ENCODE measurements at regions not wholly inside any gene's neighbourhood (a gene's known extent, or its start where the extent isn't known, plus 50 kb on each side); places are given as distances from the start of the nearest gene placed in this dataset.

DNA sequence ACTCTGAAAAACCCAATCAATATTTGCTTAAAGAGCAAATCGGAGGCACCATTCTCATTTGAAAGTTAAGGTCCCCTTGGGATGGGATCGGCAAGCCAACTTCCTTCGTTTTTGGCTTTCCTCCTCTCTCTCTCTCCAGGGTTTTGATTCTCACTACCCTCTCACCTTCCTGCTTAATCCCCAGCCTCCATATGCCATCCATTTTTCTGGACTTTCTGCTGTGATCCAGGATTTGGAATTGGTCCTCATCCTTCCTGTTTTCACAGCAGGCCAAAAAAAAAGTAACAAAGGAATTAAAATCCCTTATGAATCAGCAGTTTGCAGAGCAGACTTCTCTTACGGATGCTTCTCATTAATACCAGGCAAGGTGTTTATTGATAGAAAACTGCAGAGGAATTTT is 283.1 kb upstream of the TMTC4 start:
- no peak overlapping the region for H4K5ac ChIP-seq (ENCODE audit: low read depth, low read length)
- intact Hi-C loops (cut with micrococcal nuclease) (no loop called here), dilution Hi-C loops (cut with HindIII; ENCODE audit: low sequenced_read_pairs, unreplicated experiment) (no loop called here), in situ Hi-C loops (cut with MboI; ENCODE audit: low sequenced_read_pairs) (no loop called here)
- H3K36me3 ChIP-seq (ENCODE audit: control insufficient read depth, insufficient read depth, low read length): no peaks in the 10 kb centered on the region
- ChIA-PET CTCF (interaction anchor here (1.5 kb wide), 1 partner anchor 16 kb away, joined by 3 read pairs; no protein-coding TSS in a partner anchor), POLR2A (ENCODE audit: unreplicated experiment) (no interaction called here)
- H3K4me3 ChIP-seq (ENCODE audit: insufficient read depth, low read depth, low read length): no peak overlapping the region
- H3K9ac ChIP-seq (ENCODE audit: low read depth, low read length): no peak overlapping the region
- WGBS, 2 experiments (ENCODE audit: extremely low coverage in 2 of 2, insufficient read length in 1 of 2): 43% methylated on average over 1 of the region's 4 CpGs; no CpG with 5 or more reads in 1 of the 2 experiments
- TF ChIP-seq, protein P1, sequence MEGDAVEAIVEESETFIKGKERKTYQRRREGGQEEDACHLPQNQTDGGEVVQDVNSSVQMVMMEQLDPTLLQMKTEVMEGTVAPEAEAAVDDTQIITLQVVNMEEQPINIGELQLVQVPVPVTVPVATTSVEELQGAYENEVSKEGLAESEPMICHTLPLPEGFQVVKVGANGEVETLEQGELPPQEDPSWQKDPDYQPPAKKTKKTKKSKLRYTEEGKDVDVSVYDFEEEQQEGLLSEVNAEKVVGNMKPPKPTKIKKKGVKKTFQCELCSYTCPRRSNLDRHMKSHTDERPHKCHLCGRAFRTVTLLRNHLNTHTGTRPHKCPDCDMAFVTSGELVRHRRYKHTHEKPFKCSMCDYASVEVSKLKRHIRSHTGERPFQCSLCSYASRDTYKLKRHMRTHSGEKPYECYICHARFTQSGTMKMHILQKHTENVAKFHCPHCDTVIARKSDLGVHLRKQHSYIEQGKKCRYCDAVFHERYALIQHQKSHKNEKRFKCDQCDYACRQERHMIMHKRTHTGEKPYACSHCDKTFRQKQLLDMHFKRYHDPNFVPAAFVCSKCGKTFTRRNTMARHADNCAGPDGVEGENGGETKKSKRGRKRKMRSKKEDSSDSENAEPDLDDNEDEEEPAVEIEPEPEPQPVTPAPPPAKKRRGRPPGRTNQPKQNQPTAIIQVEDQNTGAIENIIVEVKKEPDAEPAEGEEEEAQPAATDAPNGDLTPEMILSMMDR (conservative IDR thresholded peaks at IDR 0.05; ENCODE audit: low read depth, low read length): no peak
- H3K18ac ChIP-seq (ENCODE audit: low read depth, low read length): no peak overlapping the region
- H3K23ac ChIP-seq (ENCODE audit: low read depth, low read length): no peak overlapping the region
- H2AK5ac ChIP-seq (ENCODE audit: low read depth, low read length): no peak overlapping the region
- no TSS peak for BruUV-seq (replicated peaks)
- H3K14ac ChIP-seq (replicated peaks; ENCODE audit: low read depth, low read length): no peak overlapping the region
- H3K4ac ChIP-seq (ENCODE audit: low read depth, low read length): no peak overlapping the region
- DNase-seq: no peak
- H2BK120ac ChIP-seq (ENCODE audit: low read depth, low read length): no peak overlapping the region
- no peak overlapping the region for H3K56ac ChIP-seq (ENCODE audit: extremely low read depth, insufficient read depth, low read length)
- H2BK20ac ChIP-seq (ENCODE audit: low read depth, low read length): no peak overlapping the region
- no peak overlapping the region for H3K27ac ChIP-seq (ENCODE audit: insufficient read depth, low read length)
- no peak for ATAC-seq (ENCODE audit: low read depth)
- H2BK15ac ChIP-seq (ENCODE audit: low read depth, low read length): no peak overlapping the region
- H3K4me1 ChIP-seq (ENCODE audit: control insufficient read depth, insufficient read depth, low read length): no peaks in the 10 kb centered on the region
- H3K27me3 ChIP-seq (ENCODE audit: control insufficient read depth, insufficient read depth, low read length): no peaks in the 10 kb centered on the region
- no peaks in the 10 kb centered on the region for H3K9me3 ChIP-seq (ENCODE audit: control insufficient read depth, insufficient read depth, low read length)
- H3K79me1 ChIP-seq (ENCODE audit: low read depth in 1 of 2, low read length in 2 of 2): no peaks in the 10 kb centered on the region
- no peak overlapping the region for H4K8ac ChIP-seq (ENCODE audit: low read depth in 2 of 2, low read length in 2 of 2)
- no peak overlapping the region for H2BK5ac ChIP-seq (ENCODE audit: low read depth, low read length, poor library complexity, severe bottlenecking)
- no peaks in the 10 kb centered on the region for H3K9me1 ChIP-seq (ENCODE audit: insufficient read depth, low read length)
- H2AFZ ChIP-seq (replicated peaks; ENCODE audit: low read length, poor library complexity): no peak overlapping the region
- no peak overlapping the region for H3K4me2 ChIP-seq (ENCODE audit: low read depth, low read length)
- H4K91ac ChIP-seq (ENCODE audit: insufficient read depth, low read depth, low read length): no peak overlapping the region
- H4K20me1 ChIP-seq (ENCODE audit: insufficient read depth, low read length): no peaks in the 10 kb centered on the region
- no peak overlapping the region for H2AK9ac ChIP-seq (replicated peaks; ENCODE audit: low read depth, low read length, poor library complexity)
